HCT116 (cell line): ENCODE measurements at regions not wholly inside any gene's neighbourhood (a gene's known extent, or its start where the extent isn't known, plus 50 kb on each side); places are given as distances from the start of the nearest gene placed in this dataset.

Experiments used
- CEBPB ChIP-seq: IDR thresholded peaks from 2 replicates; pipeline ENCODE4 v1.6.1; 2012; ENCODE audit warnings: low read depth
- EZH2 ChIP-seq: fragments of 200-600 bp; sonication (generic); IDR thresholded peaks from 2 replicates; pipeline ENCODE4 v1.6.1; 2017; ENCODE audit warnings: antibody characterized with exemption, mixed run types
- POLR2A ChIP-seq: IDR thresholded peaks from 2 replicates; pipeline ENCODE4 v1.7.0; 2011; ENCODE audit warnings: borderline replicate concordance; ENCODE audit not compliant: insufficient read depth, insufficient read length; ENCODE audit errors: extremely low read depth
- POLR2AphosphoS5 ChIP-seq: IDR thresholded peaks from 2 replicates; pipeline ENCODE4 v1.6.1; 2011; ENCODE audit warnings: mild to moderate bottlenecking, low read depth, low read length, moderate library complexity
- ZNF274 ChIP-seq: fragments of 200-500 bp; sonication (Bioruptor generic); IDR thresholded peaks from 2 replicates; pipeline ENCODE4 v1.6.1; 2014; ENCODE audit warnings: mild to moderate bottlenecking, low read depth, low read length, inconsistent platforms
- TF ChIP-seq, protein P1 (sequence below), 3 experiments: fragments of 200-600 bp in 1 of 3; sonication (generic) in 1 of 3; IDR thresholded peaks in 2 of 3; conservative IDR thresholded peaks in 1 of 3; 2 replicates each; pipeline ENCODE4 v1.5.1; 2012 to 2017; ENCODE audit warnings: low read depth in 2 of 3, low read length in 2 of 3, antibody characterized with exemption in 1 of 3, borderline replicate concordance in 1 of 3, control low read depth in 1 of 3, mild to moderate bottlenecking in 1 of 3, mixed read lengths in 1 of 3, mixed run types in 1 of 3, moderate library complexity in 1 of 3; ENCODE audit not compliant: insufficient read depth in 1 of 3

- TF ChIP-seq POLR2AphosphoS5, result no peak
- no peak for TF ChIP-seq ZNF274
- no peak for TF ChIP-seq POLR2A
- TF ChIP-seq, protein P1, sequence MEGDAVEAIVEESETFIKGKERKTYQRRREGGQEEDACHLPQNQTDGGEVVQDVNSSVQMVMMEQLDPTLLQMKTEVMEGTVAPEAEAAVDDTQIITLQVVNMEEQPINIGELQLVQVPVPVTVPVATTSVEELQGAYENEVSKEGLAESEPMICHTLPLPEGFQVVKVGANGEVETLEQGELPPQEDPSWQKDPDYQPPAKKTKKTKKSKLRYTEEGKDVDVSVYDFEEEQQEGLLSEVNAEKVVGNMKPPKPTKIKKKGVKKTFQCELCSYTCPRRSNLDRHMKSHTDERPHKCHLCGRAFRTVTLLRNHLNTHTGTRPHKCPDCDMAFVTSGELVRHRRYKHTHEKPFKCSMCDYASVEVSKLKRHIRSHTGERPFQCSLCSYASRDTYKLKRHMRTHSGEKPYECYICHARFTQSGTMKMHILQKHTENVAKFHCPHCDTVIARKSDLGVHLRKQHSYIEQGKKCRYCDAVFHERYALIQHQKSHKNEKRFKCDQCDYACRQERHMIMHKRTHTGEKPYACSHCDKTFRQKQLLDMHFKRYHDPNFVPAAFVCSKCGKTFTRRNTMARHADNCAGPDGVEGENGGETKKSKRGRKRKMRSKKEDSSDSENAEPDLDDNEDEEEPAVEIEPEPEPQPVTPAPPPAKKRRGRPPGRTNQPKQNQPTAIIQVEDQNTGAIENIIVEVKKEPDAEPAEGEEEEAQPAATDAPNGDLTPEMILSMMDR (IDR thresholded peaks at IDR 0.05 in 2 of 3, conservative IDR thresholded peaks at IDR 0.05 in 1 of 3; ENCODE audit: borderline replicate concordance in 1 of 3, insufficient read depth in 1 of 3, low read depth in 2 of 3, low read length in 2 of 3), result no peak
- no peak for TF ChIP-seq CEBPB
- no peak for TF ChIP-seq EZH2
These were observed 141.1 kb upstream of the HHIP start for GRCh38 chr4:144504883-144505282.
